ENCODE measurements at regions not wholly inside any gene's neighbourhood (a gene's known extent, or its start where the extent isn't known, plus 50 kb on each side); places are given as distances from the start of the nearest gene placed in this dataset.
A peak's percentile ranks its signal among the peaks of the same experiment; 100 is the strongest.
"Not testable (repeated sequence)": the region's sequence is repeated elsewhere in the genome, so short reads cannot be mapped to it uniquely, and the experiment has no call there.

- no peak for DNase-seq
Measured at GRCh38 chr3:176302271-176302670, 895.0 kb downstream of the TBL1XR1 start.

- no peak for DNase-seq
Measured at GRCh38 chr3:176296066-176296597, 901.1 kb downstream of the TBL1XR1 start.

- peak; percentile 38 for DNase-seq
Measured at GRCh38 chr3:176293276-176293675, 904.0 kb downstream of the TBL1XR1 start.

GRCh38 chr3:176286476-176287085 is 910.7 kb downstream of the TBL1XR1 start:
- DNase-seq: no peak

- DNase-seq: no peak
Measured at GRCh38 chr3:176275538-176275937, 921.7 kb downstream of the TBL1XR1 start.

GRCh38 chr3:176275113-176275512 is 922.2 kb downstream of the TBL1XR1 start:
- DNase-seq: no peak

GRCh38 chr3:176274161-176274560 is 923.1 kb downstream of the TBL1XR1 start:
- no peak for DNase-seq

- no peak for DNase-seq
Measured at GRCh38 chr3:176262071-176262470, 935.2 kb downstream of the TBL1XR1 start.

GRCh38 chr3:176247191-176247590 is 950.1 kb downstream of the TBL1XR1 start:
- no peak for DNase-seq

GRCh38 chr3:176219970-176220369 is 977.3 kb downstream of the TBL1XR1 start:
- DNase-seq: no peak

- DNase-seq: no peak
Measured at GRCh38 chr3:176214758-176215157, 982.5 kb downstream of the TBL1XR1 start.

- DNase-seq: not testable (repeated sequence)
Measured at GRCh38 chr3:176213314-176213713, 984.0 kb downstream of the TBL1XR1 start.

GRCh38 chr3:176208915-176209314 is 988.4 kb downstream of the TBL1XR1 start:
- no peak for DNase-seq

GRCh38 chr3:176208283-176208682 is 989.0 kb downstream of the TBL1XR1 start:
- DNase-seq: no peak

- no peak for DNase-seq
Measured at GRCh38 chr3:176206809-176207208, 990.5 kb downstream of the TBL1XR1 start.

GRCh38 chr3:176202652-176203051 is 994.6 kb downstream of the TBL1XR1 start:
- no peak for DNase-seq

- peak; percentile 45 for DNase-seq
Measured at GRCh38 chr3:176193032-176193730, 1004.1 kb downstream of the TBL1XR1 start.

- no peak for DNase-seq
Measured at GRCh38 chr3:176190755-176191154, 1006.5 kb downstream of the TBL1XR1 start.

GRCh38 chr3:176183181-176183580 is 1014.1 kb downstream of the TBL1XR1 start:
- no peak for DNase-seq

- DNase-seq: no peak
Measured at GRCh38 chr3:176174060-176174459, 1023.2 kb downstream of the TBL1XR1 start.

GRCh38 chr3:176172492-176172891 is 1024.8 kb downstream of the TBL1XR1 start:
- DNase-seq: no peak

- DNase-seq: no peak
Measured at GRCh38 chr3:176167272-176167671, 1030.0 kb downstream of the TBL1XR1 start.

GRCh38 chr3:176160997-176161396 is 1036.3 kb downstream of the TBL1XR1 start:
- DNase-seq: no peak

- no peak for DNase-seq
Measured at GRCh38 chr3:176159796-176160195, 1037.5 kb downstream of the TBL1XR1 start.
